ENCODE measurements at regions not wholly inside any gene's neighbourhood (a gene's known extent, or its start where the extent isn't known, plus 50 kb on each side); places are given as distances from the start of the nearest gene placed in this dataset.

DNA sequence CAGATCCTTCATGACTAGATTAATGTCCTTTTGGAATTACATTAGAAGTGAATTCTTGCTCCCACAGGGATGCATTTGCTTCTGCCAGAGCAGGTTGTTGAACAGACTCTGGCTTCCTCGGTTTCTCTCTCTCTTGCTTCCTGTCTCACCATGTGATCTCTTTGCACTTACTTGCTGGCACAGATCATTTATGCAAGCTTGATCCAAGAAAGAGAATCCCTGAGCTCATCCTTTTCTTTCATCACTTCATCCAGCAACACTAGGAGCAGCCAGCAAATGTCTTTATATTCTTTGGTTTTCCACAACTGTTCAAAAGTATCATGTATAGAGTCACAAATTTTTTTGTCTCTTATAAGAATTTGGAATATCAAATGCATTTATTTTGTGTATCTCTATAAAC, 313.5 kb downstream of the ZNF326 start:
- TF ChIP-seq CTCF (IDR thresholded peaks at IDR 0.05; ENCODE audit: low read depth, low read length) = no peak
- no peak for TF ChIP-seq EZH2phosphoT487 (IDR thresholded peaks at IDR 0.05; ENCODE audit: low read depth)

Measured in OCI-LY3 (cell line).